ENCODE measurements at regions not wholly inside any gene's neighbourhood (a gene's known extent, or its start where the extent isn't known, plus 50 kb on each side); places are given as distances from the start of the nearest gene placed in this dataset.

DNA sequence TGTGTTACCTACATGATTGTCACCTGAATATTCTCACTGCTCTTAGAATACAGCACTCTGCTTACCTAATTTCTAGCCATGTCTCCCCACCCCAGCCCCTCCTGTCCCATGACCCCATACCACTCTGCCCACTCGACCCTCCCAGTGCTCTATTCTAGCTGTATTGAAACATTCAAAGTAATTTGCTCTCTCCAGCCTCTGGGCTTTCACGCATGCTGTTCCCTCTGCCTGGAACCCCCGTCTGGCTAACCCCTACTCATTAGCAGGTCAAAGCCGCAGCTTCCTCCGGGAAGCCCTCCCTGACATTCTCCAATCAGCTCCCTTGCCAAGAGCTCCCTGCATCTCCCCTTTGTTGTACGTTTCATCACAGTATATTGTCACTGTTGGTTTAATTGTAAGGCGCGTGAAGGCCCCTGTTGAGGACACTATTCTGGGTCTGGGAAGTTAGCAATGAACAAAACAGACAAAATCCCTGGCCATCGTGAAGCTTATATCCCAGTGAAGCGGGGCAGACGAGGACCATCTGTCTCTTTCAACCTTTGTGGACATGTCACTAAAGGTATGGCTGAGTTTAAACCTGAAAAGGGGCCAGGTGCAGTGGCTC is 72.3 kb upstream of the LHX1 start:
- CTCF ChIA-PET (ENCODE audit: partially characterized antibody), result no interaction called here
- intact Hi-C loops (cut with micrococcal nuclease), result no loop called here
- Histone ChIP-seq H3K4me1 (ENCODE audit: insufficient read depth, low read length) (no peaks in the 10 kb centered on the region), H3K27ac (ENCODE audit: low read depth, low read length) (no peak overlapping the region), H3K4me3 (ENCODE audit: low read length in 2 of 2) (no peak overlapping the region), H3K9me3 (ENCODE audit: control insufficient read depth in 1 of 2, low read length in 2 of 2) (no peaks in the 10 kb centered on the region), H3K27me3 (ENCODE audit: insufficient read depth, low read length) (no peaks in the 10 kb centered on the region), H3K36me3 (ENCODE audit: insufficient read depth, low read length) (no peaks in the 10 kb centered on the region)
- DNase-seq, result no peak
- POLR2A ChIA-PET (ENCODE audit: partially characterized antibody), result interaction anchor here (0.6 kb wide), 1 partner anchor 31 kb away, joined by 3 read pairs; no protein-coding TSS in a partner anchor
- Mint-ChIP-seq H3K9me3 (peaks cover 0 to 2% (median 0%) of the 10 kb centered on the region in 8 donors), H3K27ac (no peak overlapping the region), H3K4me3 (no peak overlapping the region), H3K4me1 (no peaks in the 10 kb centered on the region), H3K27me3 (peaks cover 3 to 16% of the 10 kb centered on the region in 2 donors), H3K36me3 (no peaks in the 10 kb centered on the region)

DNA sequence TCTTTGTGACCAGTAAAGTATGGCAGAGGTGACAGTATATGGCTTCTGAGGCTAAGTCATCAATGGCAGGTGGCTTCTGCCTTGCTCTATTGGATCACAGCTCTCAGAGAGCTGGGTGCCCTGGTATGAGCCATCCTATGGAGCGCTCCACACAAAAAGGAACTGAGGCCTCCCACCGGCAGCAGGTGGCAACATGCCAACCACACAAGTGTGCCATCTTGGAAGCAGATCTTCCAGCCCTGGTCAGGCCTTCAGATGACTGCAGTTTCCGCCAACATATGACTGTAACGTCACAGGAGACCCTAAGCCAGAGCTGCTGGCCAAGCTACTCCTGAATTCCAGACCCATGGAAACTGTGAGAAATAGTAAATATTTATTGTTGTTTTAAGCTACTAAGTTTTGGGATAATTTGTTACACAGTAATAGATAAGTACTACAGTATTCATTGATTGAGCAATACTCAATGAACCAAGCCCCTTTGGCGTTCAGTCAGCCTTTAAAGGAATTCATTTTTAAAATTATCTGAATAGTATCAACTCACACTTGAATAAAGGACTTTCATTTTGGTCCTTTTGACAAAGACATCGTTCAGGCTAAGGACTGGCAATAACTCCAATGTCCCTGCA is 69.4 kb upstream of the LHX1 start:
- Mint-ChIP-seq H3K9me3 (peaks cover 0 to 3% (median 0%) of the 10 kb centered on the region in 8 donors), H3K4me3 (no peak overlapping the region), H3K36me3 (no peaks in the 10 kb centered on the region), H3K4me1 (no peaks in the 10 kb centered on the region), H3K27me3 (peaks cover 0 to 15% of the 10 kb centered on the region in 2 donors), H3K27ac (no peak overlapping the region)
- no peak for DNase-seq
- intact Hi-C loops (cut with micrococcal nuclease), result no loop called here
- Histone ChIP-seq H3K4me3 (ENCODE audit: low read length in 2 of 2) (no peak overlapping the region), H3K9me3 (ENCODE audit: control insufficient read depth in 1 of 2, low read length in 2 of 2) (no peaks in the 10 kb centered on the region), H3K27ac (ENCODE audit: low read depth, low read length) (no peak overlapping the region), H3K27me3 (ENCODE audit: insufficient read depth, low read length) (no peaks in the 10 kb centered on the region), H3K36me3 (ENCODE audit: insufficient read depth, low read length) (no peaks in the 10 kb centered on the region), H3K4me1 (ENCODE audit: insufficient read depth, low read length) (no peaks in the 10 kb centered on the region)
- POLR2A ChIA-PET (ENCODE audit: partially characterized antibody), result no interaction called here
- CTCF ChIA-PET (ENCODE audit: partially characterized antibody), result no interaction called here

- Mint-ChIP-seq H3K4me3 (no peak overlapping the region), H3K4me1 (no peaks in the 10 kb centered on the region), H3K9me3 (peaks cover 0 to 7% (median 0%) of the 10 kb centered on the region in 8 donors), H3K36me3 (no peaks in the 10 kb centered on the region), H3K27ac (no peak overlapping the region), H3K27me3 (peaks cover 0 to 15% of the 10 kb centered on the region in 2 donors)
- DNase-seq, result no peak
- H3K9me3 ChIP-seq (ENCODE audit: control insufficient read depth in 1 of 2, low read length in 2 of 2), result no peaks in the 10 kb centered on the region
- H3K36me3 ChIP-seq (ENCODE audit: insufficient read depth, low read length), result no peaks in the 10 kb centered on the region
- CTCF ChIA-PET (ENCODE audit: partially characterized antibody), result no interaction called here
- no peak overlapping the region for H3K4me3 ChIP-seq (ENCODE audit: low read length in 2 of 2)
- intact Hi-C loops (cut with micrococcal nuclease), result no loop called here
- POLR2A ChIA-PET (ENCODE audit: partially characterized antibody), result no interaction called here
- H3K27me3 ChIP-seq (ENCODE audit: insufficient read depth, low read length), result no peaks in the 10 kb centered on the region
- H3K27ac ChIP-seq (ENCODE audit: low read depth, low read length), result no peak overlapping the region
- no peaks in the 10 kb centered on the region for H3K4me1 ChIP-seq (ENCODE audit: insufficient read depth, low read length)
Observed at GRCh38 chr17:36868777-36869176, 68.5 kb upstream of the LHX1 start.

GRCh38 chr17:36869441-36869840 is 67.8 kb upstream of the LHX1 start:
- Mint-ChIP-seq H3K36me3 (no peaks in the 10 kb centered on the region), H3K4me3 (no peak overlapping the region), H3K9me3 (peaks cover 0 to 7% (median 0%) of the 10 kb centered on the region in 8 donors), H3K4me1 (no peaks in the 10 kb centered on the region), H3K27me3 (peaks cover 0 to 15% of the 10 kb centered on the region in 2 donors), H3K27ac (no peak overlapping the region)
- no peak overlapping the region for H3K27ac ChIP-seq (ENCODE audit: low read depth, low read length)
- CTCF ChIA-PET (ENCODE audit: partially characterized antibody), result no interaction called here
- DNase-seq, result no peak
- no peaks in the 10 kb centered on the region for H3K4me1 ChIP-seq (ENCODE audit: insufficient read depth, low read length)
- no peaks in the 10 kb centered on the region for H3K36me3 ChIP-seq (ENCODE audit: insufficient read depth, low read length)
- intact Hi-C loops (cut with micrococcal nuclease), result no loop called here
- no peak overlapping the region for H3K4me3 ChIP-seq (ENCODE audit: low read length in 2 of 2)
- no peaks in the 10 kb centered on the region for H3K27me3 ChIP-seq (ENCODE audit: insufficient read depth, low read length)
- POLR2A ChIA-PET (ENCODE audit: partially characterized antibody), result no interaction called here
- no peaks in the 10 kb centered on the region for H3K9me3 ChIP-seq (ENCODE audit: control insufficient read depth in 1 of 2, low read length in 2 of 2)

GRCh38 chr17:36869856-36870719 is 67.2 kb upstream of the LHX1 start:
- intact Hi-C loops (cut with micrococcal nuclease), result no loop called here
- peaks cover 0 to 15% of the 10 kb centered on the region in 2 donors for H3K27me3 Mint-ChIP-seq
- CTCF ChIA-PET (ENCODE audit: partially characterized antibody), result no interaction called here
- H3K9me3 Mint-ChIP-seq, result peaks cover 0 to 7% (median 0%) of the 10 kb centered on the region in 8 donors
- H3K36me3 Mint-ChIP-seq, result no peaks in the 10 kb centered on the region
- no peaks in the 10 kb centered on the region for H3K4me1 ChIP-seq (ENCODE audit: insufficient read depth, low read length)
- no peaks in the 10 kb centered on the region for H3K9me3 ChIP-seq (ENCODE audit: control insufficient read depth in 1 of 2, low read length in 2 of 2)
- H3K27me3 ChIP-seq (ENCODE audit: insufficient read depth, low read length), result no peaks in the 10 kb centered on the region
- H3K27ac Mint-ChIP-seq, result no peak overlapping the region
- H3K4me3 ChIP-seq (ENCODE audit: low read length in 2 of 2), result no peak overlapping the region
- no peaks in the 10 kb centered on the region for H3K4me1 Mint-ChIP-seq
- no peak for DNase-seq
- no peaks in the 10 kb centered on the region for H3K36me3 ChIP-seq (ENCODE audit: insufficient read depth, low read length)
- no peak overlapping the region for H3K4me3 Mint-ChIP-seq
- POLR2A ChIA-PET (ENCODE audit: partially characterized antibody), result no interaction called here
- no peak overlapping the region for H3K27ac ChIP-seq (ENCODE audit: low read depth, low read length)

DNA sequence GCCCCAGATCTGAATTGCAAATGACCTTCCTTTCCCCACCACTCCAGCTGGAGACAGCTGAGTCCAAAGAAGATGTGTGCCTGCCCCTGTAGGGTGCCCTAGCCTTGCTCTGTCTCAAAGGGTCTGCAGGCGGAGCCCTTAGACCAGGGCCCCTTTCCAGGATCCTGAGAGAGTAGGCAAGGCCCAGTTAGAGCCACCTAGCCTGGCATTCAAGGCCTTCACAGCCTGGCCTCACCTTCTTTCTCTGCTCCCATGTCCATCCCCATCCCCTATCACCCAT is 66.6 kb upstream of the LHX1 start:
- no peak overlapping the region for H3K4me3 ChIP-seq (ENCODE audit: low read length in 2 of 2)
- Mint-ChIP-seq H3K27me3 (peaks cover 0 to 15% of the 10 kb centered on the region in 2 donors), H3K9me3 (peaks cover 0 to 9% (median 0%) of the 10 kb centered on the region in 8 donors), H3K36me3 (no peaks in the 10 kb centered on the region), H3K4me3 (no peak overlapping the region), H3K27ac (no peak overlapping the region), H3K4me1 (no peaks in the 10 kb centered on the region)
- DNase-seq, result no peak
- POLR2A ChIA-PET (ENCODE audit: partially characterized antibody), result no interaction called here
- no peaks in the 10 kb centered on the region for H3K4me1 ChIP-seq (ENCODE audit: insufficient read depth, low read length)
- CTCF ChIA-PET (ENCODE audit: partially characterized antibody), result no interaction called here
- no peaks in the 10 kb centered on the region for H3K9me3 ChIP-seq (ENCODE audit: control insufficient read depth in 1 of 2, low read length in 2 of 2)
- intact Hi-C loops (cut with micrococcal nuclease), result no loop called here
- H3K27ac ChIP-seq (ENCODE audit: low read depth, low read length), result no peak overlapping the region
- no peaks in the 10 kb centered on the region for H3K36me3 ChIP-seq (ENCODE audit: insufficient read depth, low read length)
- H3K27me3 ChIP-seq (ENCODE audit: insufficient read depth, low read length), result no peaks in the 10 kb centered on the region

DNA sequence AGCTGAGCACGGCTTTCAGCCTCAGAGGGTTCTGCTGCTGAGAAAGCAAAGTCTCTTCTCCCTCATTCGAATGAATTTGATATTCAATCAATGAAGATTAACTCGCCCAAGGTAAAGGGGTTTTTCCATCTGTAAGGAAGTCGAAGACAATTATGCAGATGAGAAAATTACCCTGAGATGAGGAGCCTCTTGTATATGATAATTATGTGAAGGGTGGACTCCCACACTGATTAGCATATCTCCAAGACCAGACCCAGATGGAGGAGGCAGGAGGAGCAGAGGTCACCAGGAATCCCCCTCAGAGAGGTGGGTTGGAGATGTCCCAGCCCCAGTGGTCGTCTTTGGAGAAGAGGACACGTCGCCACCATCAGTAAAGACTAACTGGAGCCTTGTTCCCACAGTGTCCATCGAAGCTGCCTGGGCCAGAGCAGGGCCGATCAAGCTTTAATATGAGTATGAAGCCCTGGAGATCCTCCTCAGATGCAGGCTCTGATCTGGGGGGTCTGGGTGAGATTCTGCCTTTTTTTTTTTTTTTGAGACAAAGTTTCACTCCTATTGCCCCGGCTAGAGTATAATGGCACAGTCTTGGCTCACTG is 61.5 kb upstream of the LHX1 start:
- no peak overlapping the region for H3K27ac ChIP-seq (ENCODE audit: low read depth, low read length)
- no peaks in the 10 kb centered on the region for H3K36me3 ChIP-seq (ENCODE audit: insufficient read depth, low read length)
- POLR2A ChIA-PET (ENCODE audit: partially characterized antibody), result no interaction called here
- Mint-ChIP-seq H3K4me1 (no peaks in the 10 kb centered on the region), H3K36me3 (no peaks in the 10 kb centered on the region), H3K9me3 (peaks cover 0 to 9% (median under 1%) of the 10 kb centered on the region in 8 donors), H3K4me3 (no peak overlapping the region), H3K27me3 (peaks cover 6 to 8% of the 10 kb centered on the region in 2 donors), H3K27ac (no peak overlapping the region)
- intact Hi-C loops (cut with micrococcal nuclease), result no loop called here
- H3K4me3 ChIP-seq (ENCODE audit: low read length in 2 of 2), result no peak overlapping the region
- no peaks in the 10 kb centered on the region for H3K4me1 ChIP-seq (ENCODE audit: insufficient read depth, low read length)
- CTCF ChIA-PET (ENCODE audit: partially characterized antibody), result no interaction called here
- no peaks in the 10 kb centered on the region for H3K27me3 ChIP-seq (ENCODE audit: insufficient read depth, low read length)
- DNase-seq, result no peak
- H3K9me3 ChIP-seq (ENCODE audit: control insufficient read depth in 1 of 2, low read length in 2 of 2), result no peaks in the 10 kb centered on the region

All from CD4-positive, alpha-beta memory T cell (primary cell).